MM.1S (cell line): ENCODE measurements at regions not wholly inside any gene's neighbourhood (a gene's known extent, or its start where the extent isn't known, plus 50 kb on each side); places are given as distances from the start of the nearest gene placed in this dataset.
"Not testable (repeated sequence)": the region's sequence is repeated elsewhere in the genome, so short reads cannot be mapped to it uniquely, and the experiment has no call there.

Experiments
- DNase-seq: peaks from one replicate; pipeline ENCODE4 v3.0.0-alpha.2; 2015
- H2AFZ ChIP-seq: fragments of 300-600 bp; sonication (generic); 2 replicates; pipeline ENCODE4 v1.6.0; 2016; ENCODE audit warnings: antibody characterized with exemption, low read length
- H3F3A ChIP-seq: fragments of 300-600 bp; sonication (generic); 2 replicates; pipeline ENCODE4 v1.6.1; 2016; ENCODE audit warnings: mild to moderate bottlenecking, antibody characterized with exemption, low read length, moderate library complexity, mixed read lengths; ENCODE audit not compliant: insufficient read depth
- H3K27ac ChIP-seq: fragments of 300-600 bp; sonication (generic); 2 replicates; pipeline ENCODE4 v1.5.1; 2016; ENCODE audit warnings: mild to moderate bottlenecking, low read length
- H3K27me3 ChIP-seq: fragments of 300-600 bp; sonication (generic); replicated peaks from 2 replicates; pipeline ENCODE4 v1.6.0; 2016; ENCODE audit warnings: low read length; ENCODE audit not compliant: insufficient read depth
- H3K36me3 ChIP-seq: fragments of 300-600 bp; sonication (generic); replicated peaks from 2 replicates; pipeline ENCODE4 v1.6.1; 2016; ENCODE audit warnings: mild to moderate bottlenecking, low read length, mixed read lengths; ENCODE audit not compliant: insufficient read depth
- H3K4me1 ChIP-seq: fragments of 300-600 bp; sonication (generic); 2 replicates; pipeline ENCODE4 v1.6.1; 2016; ENCODE audit warnings: low read length, mixed read lengths
- H3K4me2 ChIP-seq: fragments of 300-600 bp; sonication (generic); 2 replicates; pipeline ENCODE4 v1.6.0; 2016; ENCODE audit warnings: low read depth, low read length
- H3K4me3 ChIP-seq: fragments of 300-600 bp; sonication (generic); 2 replicates; pipeline ENCODE4 v1.5.1; 2016; ENCODE audit warnings: low read length, mixed read lengths
- H3K79me2 ChIP-seq: fragments of 300-600 bp; sonication (generic); 2 replicates; pipeline ENCODE4 v1.6.1; 2016; ENCODE audit warnings: mixed run types, low read length, mixed read lengths
- H3K9ac ChIP-seq: fragments of 300-600 bp; sonication (generic); 2 replicates; pipeline ENCODE4 v1.6.1; 2016; ENCODE audit warnings: low read length, mixed read lengths
- H3K9me2 ChIP-seq: fragments of 300-600 bp; sonication (generic); replicated peaks from 2 replicates; pipeline ENCODE4 v1.6.1; 2016; ENCODE audit warnings: mild to moderate bottlenecking, low read length, mixed read lengths; ENCODE audit not compliant: insufficient read depth
- H3K9me3 ChIP-seq: fragments of 300-600 bp; sonication (generic); replicated peaks from 2 replicates; pipeline ENCODE4 v1.6.1; 2016; ENCODE audit warnings: mild to moderate bottlenecking, low read length, mixed read lengths; ENCODE audit not compliant: insufficient read depth
- H4K20me1 ChIP-seq: fragments of 300-600 bp; sonication (generic); 2 replicates; pipeline ENCODE4 v1.6.1; 2016; ENCODE audit warnings: mild to moderate bottlenecking, low read length, moderate library complexity, mixed read lengths; ENCODE audit not compliant: insufficient read depth
- EZH2 ChIP-seq: fragments of 300-600 bp; sonication (generic); optimal IDR thresholded peaks from 2 replicates; pipeline ENCODE3; 2017; ENCODE audit warnings: low read depth, mild to moderate bottlenecking, antibody characterized with exemption, low read length, mixed read lengths
- EZH2phosphoT487 ChIP-seq: fragments of 300-600 bp; sonication (generic); IDR thresholded peaks from 2 replicates; pipeline ENCODE4 v1.6.1; 2018; ENCODE audit warnings: antibody characterized with exemption, low read length
- TF ChIP-seq, protein P1 (sequence below): fragments of 300-600 bp; sonication (generic); IDR thresholded peaks from 2 replicates; pipeline ENCODE4 v1.5.1; 2016; ENCODE audit warnings: antibody characterized with exemption, low read length, mixed read lengths

DNA sequence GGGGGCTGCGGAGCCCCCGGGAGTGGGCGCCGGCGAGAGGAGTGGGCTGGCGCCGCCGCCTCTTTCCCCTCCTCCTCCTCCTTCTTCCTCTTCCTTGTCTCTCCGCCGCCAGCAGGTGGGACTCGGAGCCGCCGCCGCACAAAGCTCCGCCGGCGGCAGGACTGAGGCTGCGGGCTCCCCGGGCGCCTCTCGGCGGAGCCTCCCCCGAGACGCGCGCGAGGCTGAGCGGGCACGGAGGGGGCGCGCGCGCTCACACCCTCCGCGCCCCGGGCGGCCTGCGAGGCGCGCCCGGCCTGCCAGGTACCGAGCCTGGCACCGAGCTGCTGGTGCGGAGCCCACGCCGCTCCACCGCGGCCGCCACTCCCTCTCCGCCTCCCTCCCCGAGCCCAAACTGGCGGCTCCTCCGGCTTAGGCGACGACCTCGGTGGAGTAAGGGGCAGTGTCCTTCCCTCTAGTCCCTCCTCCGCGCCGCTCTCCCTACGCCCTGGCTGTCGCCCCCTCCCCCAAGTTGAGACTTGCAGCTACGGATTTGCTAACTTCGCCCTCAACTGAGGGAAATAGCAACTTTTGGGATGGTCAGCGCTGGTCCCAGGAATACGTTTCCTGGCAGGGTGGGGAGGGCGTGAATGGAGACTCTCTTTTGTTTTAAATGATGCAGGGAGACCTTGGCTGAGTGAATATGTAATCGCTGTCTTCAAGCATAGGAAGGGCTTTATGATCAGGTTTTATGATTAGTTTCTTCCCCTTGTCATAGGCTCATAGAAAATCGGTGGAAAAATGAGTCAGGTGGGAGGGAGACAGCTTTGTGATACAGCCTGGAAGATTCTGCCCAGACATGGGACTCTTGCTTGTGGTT, 199.5 kb upstream of the CAND1 start:
- TF ChIP-seq, protein P1, sequence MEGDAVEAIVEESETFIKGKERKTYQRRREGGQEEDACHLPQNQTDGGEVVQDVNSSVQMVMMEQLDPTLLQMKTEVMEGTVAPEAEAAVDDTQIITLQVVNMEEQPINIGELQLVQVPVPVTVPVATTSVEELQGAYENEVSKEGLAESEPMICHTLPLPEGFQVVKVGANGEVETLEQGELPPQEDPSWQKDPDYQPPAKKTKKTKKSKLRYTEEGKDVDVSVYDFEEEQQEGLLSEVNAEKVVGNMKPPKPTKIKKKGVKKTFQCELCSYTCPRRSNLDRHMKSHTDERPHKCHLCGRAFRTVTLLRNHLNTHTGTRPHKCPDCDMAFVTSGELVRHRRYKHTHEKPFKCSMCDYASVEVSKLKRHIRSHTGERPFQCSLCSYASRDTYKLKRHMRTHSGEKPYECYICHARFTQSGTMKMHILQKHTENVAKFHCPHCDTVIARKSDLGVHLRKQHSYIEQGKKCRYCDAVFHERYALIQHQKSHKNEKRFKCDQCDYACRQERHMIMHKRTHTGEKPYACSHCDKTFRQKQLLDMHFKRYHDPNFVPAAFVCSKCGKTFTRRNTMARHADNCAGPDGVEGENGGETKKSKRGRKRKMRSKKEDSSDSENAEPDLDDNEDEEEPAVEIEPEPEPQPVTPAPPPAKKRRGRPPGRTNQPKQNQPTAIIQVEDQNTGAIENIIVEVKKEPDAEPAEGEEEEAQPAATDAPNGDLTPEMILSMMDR = no peak
- TF ChIP-seq EZH2phosphoT487 (no peak), EZH2 (no peak)
- H3K9me2 ChIP-seq = no peaks in the 10 kb centered on the region
- peaks cover 16% of the 10 kb centered on the region for H3K4me1 ChIP-seq
- no peaks in the 10 kb centered on the region for H4K20me1 ChIP-seq
- H3K36me3 ChIP-seq = no peaks in the 10 kb centered on the region
- H3K9ac ChIP-seq = peak overlapping the region; percentile 26; the same call in 1 of the 2 replicates
- H3F3A ChIP-seq = no peaks in the 10 kb centered on the region
- H3K9me3 ChIP-seq = no peaks in the 10 kb centered on the region
- no peaks in the 10 kb centered on the region for H3K79me2 ChIP-seq
- peak overlapping the region; percentile 56 for H2AFZ ChIP-seq
- no peak overlapping the region for H3K27ac ChIP-seq
- peak overlapping the region; percentile 74 for H3K4me3 ChIP-seq
- H3K4me2 ChIP-seq = peak overlapping the region; percentile 84
- peak; percentile 68 for DNase-seq
- no peaks in the 10 kb centered on the region for H3K27me3 ChIP-seq

DNA sequence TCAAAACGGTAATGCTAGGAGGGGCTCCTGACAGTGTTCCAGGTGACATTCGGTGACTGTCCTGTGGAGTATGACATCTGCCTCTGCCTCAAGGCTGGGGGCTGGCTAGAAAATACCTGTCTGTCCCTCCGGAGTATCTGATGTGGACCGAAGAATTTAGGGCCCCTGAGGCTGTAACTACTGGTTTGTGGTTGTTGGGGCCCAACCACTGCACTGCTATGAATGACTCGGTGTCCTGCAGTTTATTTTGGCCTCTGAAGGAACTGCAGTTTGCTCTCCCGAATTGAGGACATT, 198.9 kb upstream of the CAND1 start:
- Histone ChIP-seq H3K9ac (no peak overlapping the region), H3K9me3 (no peaks in the 10 kb centered on the region), H3K27ac (no peak overlapping the region), H3K79me2 (no peaks in the 10 kb centered on the region), H3K4me2 (peak overlapping the region; percentile 84; the same call in 1 of the 2 replicates), H3K4me3 (no peak overlapping the region), H2AFZ (no peak overlapping the region), H4K20me1 (no peaks in the 10 kb centered on the region), H3K36me3 (no peaks in the 10 kb centered on the region), H3F3A (no peaks in the 10 kb centered on the region), H3K27me3 (no peaks in the 10 kb centered on the region), H3K4me1 (peaks cover 16% of the 10 kb centered on the region), H3K9me2 (no peaks in the 10 kb centered on the region)
- no peak for DNase-seq
- TF ChIP-seq, protein P1 = no peak
- TF ChIP-seq EZH2 (no peak), EZH2phosphoT487 (no peak)

DNA sequence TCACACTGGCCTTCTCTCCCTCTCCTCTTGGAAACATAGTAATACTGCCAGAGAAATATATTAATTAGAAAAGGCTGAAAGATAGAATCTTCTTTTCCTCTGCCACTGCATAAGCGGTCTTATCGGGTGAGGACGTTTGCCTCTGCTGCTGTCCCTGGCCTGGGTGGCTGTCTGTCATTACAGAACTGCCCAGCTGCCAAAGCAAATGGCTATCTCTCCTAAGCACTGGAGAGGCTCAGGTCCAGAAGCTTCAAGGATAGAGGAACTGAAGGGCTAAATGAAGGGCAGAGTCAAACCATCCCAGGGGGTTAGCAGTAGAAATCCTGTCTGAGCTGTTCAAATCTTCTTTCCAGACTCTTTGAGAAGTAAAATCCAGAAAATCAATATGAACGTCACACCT, 198.6 kb upstream of the CAND1 start:
- no peak overlapping the region for H3K4me3 ChIP-seq
- no peak for DNase-seq
- H3K36me3 ChIP-seq = no peaks in the 10 kb centered on the region
- no peaks in the 10 kb centered on the region for H3K9me3 ChIP-seq
- H3K79me2 ChIP-seq = no peaks in the 10 kb centered on the region
- no peaks in the 10 kb centered on the region for H4K20me1 ChIP-seq
- TF ChIP-seq EZH2 (no peak), EZH2phosphoT487 (no peak)
- TF ChIP-seq, protein P1 = no peak
- H2AFZ ChIP-seq = no peak overlapping the region
- H3K27me3 ChIP-seq = no peaks in the 10 kb centered on the region
- no peaks in the 10 kb centered on the region for H3F3A ChIP-seq
- H3K4me2 ChIP-seq = no peak overlapping the region
- H3K4me1 ChIP-seq = peaks cover 16% of the 10 kb centered on the region
- H3K27ac ChIP-seq = no peak overlapping the region
- no peaks in the 10 kb centered on the region for H3K9me2 ChIP-seq
- no peak overlapping the region for H3K9ac ChIP-seq

DNA sequence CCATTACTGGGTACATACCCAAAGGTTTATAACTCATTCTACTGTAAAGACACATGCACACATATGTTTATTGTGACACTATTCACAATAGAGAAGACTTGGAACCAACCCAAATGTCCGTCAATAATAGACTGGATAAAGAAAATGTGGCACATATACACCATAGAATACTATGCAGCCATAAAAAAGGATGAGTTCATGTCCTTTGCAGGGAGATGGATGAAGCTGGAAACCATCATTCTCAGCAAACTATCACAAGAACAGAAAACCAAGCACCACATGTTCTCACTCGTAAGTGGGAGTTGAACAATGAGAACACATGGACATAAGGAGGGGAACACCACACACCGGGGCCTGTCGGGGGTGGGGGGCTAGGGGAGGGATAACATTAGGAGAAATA, 196.9 kb upstream of the CAND1 start:
- not testable (repeated sequence) for H3K27ac ChIP-seq, H4K20me1 ChIP-seq, H3K9me2 ChIP-seq, DNase-seq, H3F3A ChIP-seq, H3K27me3 ChIP-seq, H3K79me2 ChIP-seq, H3K4me3 ChIP-seq, H3K36me3 ChIP-seq, H3K9me3 ChIP-seq, H3K9ac ChIP-seq, H3K4me2 ChIP-seq, H2AFZ ChIP-seq
- peaks cover 14% of the 10 kb centered on the region for H3K4me1 ChIP-seq
